H1 (cell line): ENCODE measurements at regions not wholly inside any gene's neighbourhood (a gene's known extent, or its start where the extent isn't known, plus 50 kb on each side); places are given as distances from the start of the nearest gene placed in this dataset.

Source experiments
- CTCF ChIA-PET: fragments of 300-600 bp; sonication (Branson Sonifier 250); formaldehyde crosslinking; loops from one replicate; lab custom pipeline; 2021; ENCODE audit not compliant: partially characterized antibody; lab: Charles Lee
- POLR2A ChIA-PET: fragments of 300-600 bp; sonication (Branson Sonifier 250); formaldehyde crosslinking; loops from one replicate; lab custom pipeline; 2021; ENCODE audit warnings: inconsistent platforms; ENCODE audit not compliant: partially characterized antibody; lab: Charles Lee
- DNase-seq, 2 experiments: peaks; one replicate each; pipeline versions ENCODE4 v3.0.0 to v3.0.0-alpha.2; 2010 to 2022; ENCODE audit warnings: low spot score in 2 of 2, low read depth in 1 of 2, mixed read lengths in 1 of 2
- FAIRE-seq: peaks from 2 replicates; lab custom pipeline; 2011; peaks lifted over from hg19 to GRCh38; lab: Jason Lieb, UNC
- H2AFZ ChIP-seq: 2 replicates; pipeline ENCODE4 v1.8.1; 2012; ENCODE audit warnings: low read length, inconsistent platforms
- H2AK5ac ChIP-seq: 2 replicates; pipeline ENCODE4 v1.6.1; 2013; ENCODE audit warnings: low read depth, low read length
- H2BK120ac ChIP-seq: replicated peaks from 2 replicates; pipeline ENCODE3; 2013; ENCODE audit warnings: low read depth, low read length, inconsistent platforms
- H2BK12ac ChIP-seq: 2 replicates; pipeline ENCODE4 v1.6.1; 2013; ENCODE audit warnings: low read depth, low read length
- H2BK15ac ChIP-seq: 2 replicates; pipeline ENCODE4 v1.6.1; 2013; ENCODE audit warnings: low read length
- H2BK20ac ChIP-seq: 2 replicates; pipeline ENCODE4 v1.6.1; 2013; ENCODE audit warnings: low read length
- H2BK5ac ChIP-seq: 2 replicates; pipeline ENCODE4 v1.6.1; 2013; ENCODE audit warnings: low read depth, low read length
- H3K14ac ChIP-seq: 2 replicates; pipeline ENCODE4 v1.6.1; 2013; ENCODE audit warnings: inconsistent platforms; ENCODE audit not compliant: insufficient read length
- H3K18ac ChIP-seq: 2 replicates; pipeline ENCODE4 v1.6.1; 2013; ENCODE audit warnings: low read length; ENCODE audit errors: extremely low read depth
- H3K23ac ChIP-seq: 2 replicates; pipeline ENCODE4 v1.6.1; 2013; ENCODE audit warnings: inconsistent platforms; ENCODE audit not compliant: insufficient read length
- H3K23me2 ChIP-seq: 2 replicates; pipeline ENCODE4 v1.6.1; 2013; ENCODE audit warnings: low read depth, low read length
- H3K27ac ChIP-seq: 2 replicates; pipeline ENCODE4 v1.6.1; 2011; ENCODE audit warnings: low read depth, low read length, inconsistent platforms
- H3K27me3 ChIP-seq, 4 experiments: replicated peaks in 1 of 4; 1 replicate in 1 of 4; 2 replicates in 3 of 4; pipeline versions ENCODE4 v1.6.1 to v1.8.1; 2011 to 2013; ENCODE audit warnings: low read length in 3 of 4, mild to moderate bottlenecking in 3 of 4, inconsistent platforms in 2 of 4, mixed read lengths in 2 of 4, moderate library complexity in 1 of 4; ENCODE audit not compliant: control insufficient read depth in 3 of 4, insufficient read depth in 3 of 4; ENCODE audit errors: extremely low read depth in 1 of 4
- H3K36me3 ChIP-seq, 4 experiments: 2 replicates each; pipeline versions ENCODE4 v1.6.1 to v1.8.1; 2011 to 2013; ENCODE audit warnings: mild to moderate bottlenecking in 4 of 4, low read length in 3 of 4, moderate library complexity in 2 of 4, control low read depth in 1 of 4, inconsistent platforms in 1 of 4; ENCODE audit not compliant: insufficient read depth in 4 of 4, control insufficient read depth in 2 of 4
- H3K4ac ChIP-seq: replicated peaks from 2 replicates; pipeline ENCODE3; 2013; ENCODE audit warnings: low read length, low read depth, mixed read lengths, inconsistent platforms; ENCODE audit not compliant: insufficient read length
- H3K4me1 ChIP-seq, 4 experiments: replicated peaks in 1 of 4; 1 replicate in 1 of 4; 2 replicates in 3 of 4; pipeline versions ENCODE4 v1.6.1 to v1.8.1; 2011 to 2013; ENCODE audit warnings: low read length in 3 of 4, inconsistent platforms in 2 of 4, mixed read lengths in 1 of 4; ENCODE audit not compliant: insufficient read depth in 4 of 4, control insufficient read depth in 3 of 4
- H3K4me2 ChIP-seq, 2 experiments: 2 replicates each; pipeline versions ENCODE4 v1.6.1 to v1.8.1; 2011 to 2013; ENCODE audit warnings: low read depth in 2 of 2, low read length in 2 of 2, control low read depth in 1 of 2, inconsistent platforms in 1 of 2, mild to moderate bottlenecking in 1 of 2; ENCODE audit not compliant: insufficient read depth in 1 of 2
- H3K4me3 ChIP-seq, 4 experiments: fragments of 200-600, 300-600 bp in 1 of 4; sonication (generic), shearing (Covaris generic), sonication (Bioruptor Twin) in 1 of 4; 2 replicates each; pipeline versions ENCODE4 v1.5.1 to v1.8.1; 2011 to 2016; ENCODE audit warnings: low read length in 4 of 4, low read depth in 3 of 4, control low read depth in 2 of 4, inconsistent platforms in 2 of 4, mild to moderate bottlenecking in 2 of 4, mixed read lengths in 1 of 4, moderate library complexity in 1 of 4; ENCODE audit not compliant: insufficient read depth in 2 of 4; ENCODE audit errors: extremely low read depth in 1 of 4
- H3K56ac ChIP-seq: replicated peaks from 2 replicates; pipeline ENCODE3; 2013; ENCODE audit warnings: low read depth, mild to moderate bottlenecking, mixed read lengths, low read length, inconsistent platforms; ENCODE audit not compliant: insufficient read length
- H3K79me1 ChIP-seq: 2 replicates; pipeline ENCODE4 v1.6.1; 2013; ENCODE audit warnings: low read depth, low read length, control low read depth
- H3K79me2 ChIP-seq, 2 experiments: 2 replicates each; pipeline versions ENCODE4 v1.6.1 to v1.8.1; 2012 to 2013; ENCODE audit warnings: low read length in 2 of 2, mild to moderate bottlenecking in 2 of 2, inconsistent platforms in 1 of 2; ENCODE audit not compliant: insufficient read depth in 2 of 2, control insufficient read depth in 1 of 2
- H3K9ac ChIP-seq, 4 experiments: replicated peaks in 1 of 4; 1 replicate in 1 of 4; 2 replicates in 3 of 4; pipeline versions ENCODE4 v1.6.1 to v1.8.1; 2011 to 2013; ENCODE audit warnings: low read depth in 3 of 4, low read length in 3 of 4, control low read depth in 2 of 4, mild to moderate bottlenecking in 2 of 4, moderate library complexity in 2 of 4, inconsistent platforms in 1 of 4; ENCODE audit errors: extremely low read depth in 1 of 4
- H3K9me3 ChIP-seq, 2 experiments: 2 replicates each; pipeline versions ENCODE4 v1.6.1 to v1.8.1; 2012 to 2013; ENCODE audit warnings: mild to moderate bottlenecking in 2 of 2, moderate library complexity in 2 of 2, control low read depth in 1 of 2, inconsistent platforms in 1 of 2, low read depth in 1 of 2, low read length in 1 of 2, mixed read lengths in 1 of 2; ENCODE audit not compliant: insufficient read depth in 2 of 2
- H4K20me1 ChIP-seq, 2 experiments: replicated peaks in 1 of 2; 2 replicates each; pipeline versions ENCODE3 to v1.8.1; 2011 to 2013; ENCODE audit warnings: inconsistent platforms in 2 of 2, low read length in 2 of 2, mild to moderate bottlenecking in 1 of 2; ENCODE audit not compliant: insufficient read depth in 2 of 2, control insufficient read depth in 1 of 2
- H4K5ac ChIP-seq: 2 replicates; pipeline ENCODE4 v1.6.1; 2013; ENCODE audit warnings: low read length, low read depth, mixed read lengths, inconsistent platforms; ENCODE audit not compliant: insufficient read length
- H4K8ac ChIP-seq: 2 replicates; pipeline ENCODE4 v1.8.0; 2013; ENCODE audit warnings: mild to moderate bottlenecking, moderate library complexity, low read length, inconsistent platforms; ENCODE audit not compliant: insufficient read depth; ENCODE audit errors: extremely low read depth
- H4K91ac ChIP-seq: replicated peaks from 2 replicates; pipeline ENCODE3; 2013; ENCODE audit warnings: low read length, mixed read lengths, inconsistent platforms; ENCODE audit not compliant: insufficient read length
- CREB1 ChIP-seq: IDR thresholded peaks from 2 replicates; pipeline ENCODE4 v1.6.1; 2012; ENCODE audit warnings: inconsistent platforms
- ZNF274 ChIP-seq: IDR thresholded peaks from 2 replicates; pipeline ENCODE4 v1.7.0; 2012; ENCODE audit warnings: low read length, borderline replicate concordance; ENCODE audit errors: extremely low read depth
- WGBS, 2 experiments: shearing (Covaris generic) in 1 of 2; methylation state at CpG; one replicate each; pipeline versions ENCODE4 v1.1.6 to v1.1.7; 2013 to 2015; ENCODE audit warnings: low lambda C conversion rate in 2 of 2, mixed read lengths in 2 of 2, inconsistent platforms in 1 of 2, low coverage in 1 of 2, missing lambda C conversion rate in 1 of 2; ENCODE audit not compliant: insufficient replicate concordance in 2 of 2, insufficient coverage in 1 of 2, insufficient read length in 1 of 2; ENCODE audit errors: extremely low coverage in 1 of 2, missing lambda C conversion rate in 1 of 2; 5-methylcytosine and 5-hydroxymethylcytosine counted together
- TF ChIP-seq, protein P1 (sequence below): IDR thresholded peaks from 2 replicates; pipeline ENCODE4 v1.6.1; 2012; ENCODE audit warnings: low read length, inconsistent platforms

DNA sequence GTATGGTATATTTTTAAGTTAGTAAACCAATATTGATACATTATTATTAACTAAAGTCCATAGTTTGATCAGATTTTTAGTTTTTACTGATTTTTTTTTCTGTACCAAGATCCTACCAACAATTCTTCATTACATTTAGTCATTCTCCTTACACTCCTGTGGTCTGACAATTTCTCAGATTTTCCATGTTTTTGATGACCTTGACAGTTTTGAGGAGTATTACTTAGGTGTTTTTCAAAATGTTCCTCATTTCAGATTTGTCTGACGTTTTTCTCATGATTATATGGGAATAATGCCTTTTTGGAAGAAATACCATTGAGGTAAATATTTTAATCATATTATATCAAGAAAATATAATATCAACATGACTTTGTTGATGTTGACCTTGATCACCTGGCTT, 423.8 kb downstream of the PPP4R3C start:
- no peak for FAIRE-seq
- Histone ChIP-seq H3K36me3 (no peaks in the 10 kb centered on the region), H2BK15ac (no peak overlapping the region), H2BK5ac (no peak overlapping the region), H2AK5ac (no peak overlapping the region), H2AFZ (no peak overlapping the region), H2BK20ac (no peak overlapping the region), H4K20me1 (no peaks in the 10 kb centered on the region), H3K14ac (no peak overlapping the region), H3K23ac (no peak overlapping the region), H3K4ac (no peak overlapping the region), H4K91ac (no peak overlapping the region), H3K79me1 (no peaks in the 10 kb centered on the region), H3K56ac (no peak overlapping the region), H2BK12ac (no peak overlapping the region), H2BK120ac (no peak overlapping the region), H3K9ac (no peak overlapping the region), H3K4me2 (no peak overlapping the region), H3K79me2 (no peaks in the 10 kb centered on the region), H3K9me3 (no peaks in the 10 kb centered on the region), H4K5ac (no peak overlapping the region), H3K27ac (no peak overlapping the region), H3K18ac (no peak overlapping the region), H3K23me2 (no peaks in the 10 kb centered on the region), H3K4me1 (no peaks in the 10 kb centered on the region), H3K27me3 (no peaks in the 10 kb centered on the region), H3K4me3 (no peak overlapping the region), H4K8ac (no peak overlapping the region)
- 95% methylated on average over 1 of the region's 1 CpG; no CpG with 5 or more reads in 1 of the 2 experiments for WGBS, 2 experiments
- TF ChIP-seq CREB1, result no peak
- TF ChIP-seq, protein P1, sequence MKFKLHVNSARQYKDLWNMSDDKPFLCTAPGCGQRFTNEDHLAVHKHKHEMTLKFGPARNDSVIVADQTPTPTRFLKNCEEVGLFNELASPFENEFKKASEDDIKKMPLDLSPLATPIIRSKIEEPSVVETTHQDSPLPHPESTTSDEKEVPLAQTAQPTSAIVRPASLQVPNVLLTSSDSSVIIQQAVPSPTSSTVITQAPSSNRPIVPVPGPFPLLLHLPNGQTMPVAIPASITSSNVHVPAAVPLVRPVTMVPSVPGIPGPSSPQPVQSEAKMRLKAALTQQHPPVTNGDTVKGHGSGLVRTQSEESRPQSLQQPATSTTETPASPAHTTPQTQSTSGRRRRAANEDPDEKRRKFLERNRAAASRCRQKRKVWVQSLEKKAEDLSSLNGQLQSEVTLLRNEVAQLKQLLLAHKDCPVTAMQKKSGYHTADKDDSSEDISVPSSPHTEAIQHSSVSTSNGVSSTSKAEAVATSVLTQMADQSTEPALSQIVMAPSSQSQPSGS, result no peak
- TF ChIP-seq ZNF274, result no peak
- ChIA-PET POLR2A (no interaction called here), CTCF (no interaction called here)
- no peak for DNase-seq
